GM12892 (cell line): ENCODE measurements at regions not wholly inside any gene's neighbourhood (a gene's known extent, or its start where the extent isn't known, plus 50 kb on each side); places are given as distances from the start of the nearest gene placed in this dataset.

Experiments
- POLR2A ChIP-seq: IDR thresholded peaks from 2 replicates; pipeline ENCODE4 v1.6.1; 2011; ENCODE audit warnings: low read depth, low read length, control low read depth
- POLR2AphosphoS5 ChIP-seq: IDR thresholded peaks from 2 replicates; pipeline ENCODE4 v1.6.1; 2011; ENCODE audit warnings: low read depth, low read length, control low read depth
- TAF1 ChIP-seq: IDR thresholded peaks from 2 replicates; pipeline ENCODE4 v1.6.1; 2011; ENCODE audit warnings: low read depth, mild to moderate bottlenecking, control low read depth, low read length, borderline replicate concordance

GRCh38 chr4:38322714-38323113 is 341.3 kb upstream of the KLF3 start:
- TF ChIP-seq POLR2AphosphoS5 = no peak
- no peak for TF ChIP-seq TAF1
- TF ChIP-seq POLR2A = no peak
